HEK293 (cell line): ENCODE measurements at regions not wholly inside any gene's neighbourhood (a gene's known extent, or its start where the extent isn't known, plus 50 kb on each side); places are given as distances from the start of the nearest gene placed in this dataset.

ENCODE experiments used
- CTCF ChIA-PET: fragments of 350-600 bp; formaldehyde crosslinking; extraction: SDS; loops from one replicate; lab custom pipeline; 2021; ENCODE audit warnings: antibody characterized with exemption; lab: Yijun Ruan, JAX
- POLR2A ChIA-PET: fragments of 300-600 bp; formaldehyde crosslinking; extraction: SDS; loops from one replicate; lab custom pipeline; 2020; ENCODE audit warnings: antibody characterized with exemption, inconsistent platforms; lab: Yijun Ruan, JAX
- H3K27ac ChIP-seq: fragments of 200-500 bp; sonication (Bioruptor generic); 2 replicates; pipeline ENCODE4 v1.5.1; 2014; ENCODE audit warnings: low read depth, low read length, control low read depth, inconsistent platforms; ENCODE audit errors: extremely low read depth
- H3K36me3 ChIP-seq, 2 experiments: fragments of 200-500 bp in 1 of 2; sonication (Bioruptor generic) in 1 of 2; 1 replicate in 1 of 2; 2 replicates in 1 of 2; pipeline ENCODE4 v1.5.1; 2014 to 2017; ENCODE audit warnings: inconsistent platforms in 2 of 2, low read length in 2 of 2; ENCODE audit not compliant: control insufficient read depth in 2 of 2, insufficient read depth in 1 of 2
- H3K4me1 ChIP-seq: fragments of 200-500 bp; sonication (Bioruptor generic); 2 replicates; pipeline ENCODE4 v1.5.1; 2014; ENCODE audit warnings: mild to moderate bottlenecking, low read length, inconsistent platforms; ENCODE audit not compliant: control insufficient read depth, insufficient read depth
- H3K4me3 ChIP-seq: 2 replicates; pipeline ENCODE4 v1.5.1; 2011; ENCODE audit warnings: low read depth, mild to moderate bottlenecking, control low read depth, low read length, moderate library complexity
- H3K9me3 ChIP-seq: fragments of 200-500 bp; sonication (Bioruptor generic); 2 replicates; pipeline ENCODE4 v1.5.1; 2014; ENCODE audit warnings: low read depth, low read length, inconsistent platforms; ENCODE audit not compliant: control insufficient read depth, insufficient read depth
- EGR2 ChIP-seq: fragments of 450-650 bp; formaldehyde crosslinking; IDR thresholded peaks from 2 replicates; pipeline ENCODE4 v1.5.1; 2016; ENCODE audit warnings: low read depth, missing biosample characterization, missing genetic modification characterization
- FEZF1 ChIP-seq: fragments of 450-650 bp; formaldehyde crosslinking; IDR thresholded peaks from 2 replicates; pipeline ENCODE4 v1.5.1; 2016; ENCODE audit warnings: missing biosample characterization, missing genetic modification characterization
- HIC1 ChIP-seq: fragments of 450-650 bp; formaldehyde crosslinking; IDR thresholded peaks from 2 replicates; pipeline ENCODE4 v1.5.1; 2016; ENCODE audit warnings: missing biosample characterization, missing genetic modification characterization
- HOXA7 ChIP-seq: sonication (generic); formaldehyde crosslinking; IDR thresholded peaks from 2 replicates; pipeline ENCODE4 v1.8.1; 2022; ENCODE audit warnings: missing genetic modification reagents, borderline replicate concordance
- KLF1 ChIP-seq: fragments of 450-650 bp; formaldehyde crosslinking; IDR thresholded peaks from 2 replicates; pipeline ENCODE4 v1.5.1; 2016; ENCODE audit warnings: missing biosample characterization, missing genetic modification characterization
- PATZ1 ChIP-seq: fragments of 450-650 bp; formaldehyde crosslinking; IDR thresholded peaks from 2 replicates; pipeline ENCODE4 v1.5.1; 2016; ENCODE audit warnings: missing biosample characterization, missing genetic modification characterization
- REPIN1 ChIP-seq: fragments of 450-650 bp; formaldehyde crosslinking; IDR thresholded peaks from 2 replicates; pipeline ENCODE4 v1.5.1; 2017; ENCODE audit warnings: missing biosample characterization, missing genetic modification characterization, low read depth
- SETDB1 ChIP-seq: IDR thresholded peaks from one replicate; pipeline ENCODE4 v1.6.1; 2017; ENCODE audit warnings: mild to moderate bottlenecking, low read length, moderate library complexity, mixed read lengths; ENCODE audit not compliant: insufficient read length
- TSHZ1 ChIP-seq: fragments of 450-650 bp; formaldehyde crosslinking; IDR thresholded peaks from 2 replicates; pipeline ENCODE4 v1.5.1; 2016; ENCODE audit warnings: missing biosample characterization, missing genetic modification characterization, borderline replicate concordance
- ZBTB6 ChIP-seq: fragments of 450-650 bp; formaldehyde crosslinking; IDR thresholded peaks from 2 replicates; pipeline ENCODE4 v1.5.1; 2017; ENCODE audit warnings: missing biosample characterization, missing genetic modification characterization
- ZNF174 ChIP-seq: fragments of 450-650 bp; formaldehyde crosslinking; IDR thresholded peaks from 2 replicates; pipeline ENCODE4 v1.5.0; 2017; ENCODE audit warnings: missing biosample characterization, mild to moderate bottlenecking, missing genetic modification characterization
- ZNF544 ChIP-seq: fragments of 450-650 bp; formaldehyde crosslinking; IDR thresholded peaks from 2 replicates; pipeline ENCODE4 v1.5.0; 2017; ENCODE audit warnings: missing biosample characterization, missing genetic modification characterization
- ZNF623 ChIP-seq: fragments of 450-650 bp; formaldehyde crosslinking; IDR thresholded peaks from 2 replicates; pipeline ENCODE4 v1.5.1; 2016; ENCODE audit warnings: missing biosample characterization, missing genetic modification characterization
- ZNF658 ChIP-seq: fragments of 450-650 bp; formaldehyde crosslinking; IDR thresholded peaks from 2 replicates; pipeline ENCODE4; 2016; ENCODE audit warnings: missing biosample characterization, missing genetic modification characterization
- ZNF837 ChIP-seq: fragments of 450-650 bp; formaldehyde crosslinking; IDR thresholded peaks from 2 replicates; pipeline ENCODE4 v1.5.1; 2016; ENCODE audit warnings: missing biosample characterization, missing genetic modification characterization
- ZSCAN4 ChIP-seq: fragments of 450-650 bp; formaldehyde crosslinking; IDR thresholded peaks from 2 replicates; pipeline ENCODE4 v1.5.1; 2017; ENCODE audit warnings: missing biosample characterization, missing genetic modification characterization

GRCh38 chr7:156445997-156446761 is 194.4 kb upstream of the RNF32 start:
- ChIA-PET CTCF (interaction anchor here (0.7 kb wide), 1 partner anchor 318 kb away, joined by 3 read pairs; no protein-coding TSS in a partner anchor), POLR2A (no interaction called here)
- Histone ChIP-seq H3K36me3 (no peaks in the 10 kb centered on the region), H3K27ac (no peak overlapping the region), H3K4me3 (no peak overlapping the region), H3K4me1 (no peaks in the 10 kb centered on the region), H3K9me3 (no peaks in the 10 kb centered on the region)
- TF ChIP-seq ZNF174 (tag by site-specific recombination) (no peak), ZNF837 (tag by site-specific recombination) (no peak), ZNF544 (tag by site-specific recombination) (no peak), FEZF1 (no peak), TSHZ1 (tag by site-specific recombination) (no peak), EGR2 (tag by site-specific recombination) (no peak), ZSCAN4 (no peak), REPIN1 (tag by site-specific recombination) (no peak), SETDB1 (no peak), ZBTB6 (tag by site-specific recombination) (no peak), PATZ1 (no peak), ZNF623 (tag by site-specific recombination) (no peak), ZNF658 (tag by site-specific recombination) (no peak), KLF1 (tag by site-specific recombination) (no peak), HIC1 (tag by site-specific recombination) (no peak), HOXA7 (CRISPR knock-in tag) (no peak)
